ENCODE measurements at regions not wholly inside any gene's neighbourhood (a gene's known extent, or its start where the extent isn't known, plus 50 kb on each side); places are given as distances from the start of the nearest gene placed in this dataset.

- Histone ChIP-seq H3K27me3 (ENCODE audit: control insufficient read depth, insufficient read depth, low read length) (no peaks in the 10 kb centered on the region), H3K4me1 (ENCODE audit: control insufficient read depth, low read depth, low read length) (peaks cover 13% of the 10 kb centered on the region), H3K27ac (ENCODE audit: low read length) (no peak overlapping the region), H3K9me3 (ENCODE audit: control insufficient read depth, low read depth, low read length) (no peaks in the 10 kb centered on the region), H3K36me3 (ENCODE audit: control insufficient read depth, low read depth, low read length) (peaks cover 8% of the 10 kb centered on the region), H3K4me3 (ENCODE audit: low read length) (no peak overlapping the region), H3K9ac (ENCODE audit: low read length) (no peak overlapping the region)
Observed at GRCh38 chr1:65063025-65063424, 85.0 kb upstream of the AK4 start.

GRCh38 chr1:65064981-65065380 is 83.0 kb upstream of the AK4 start:
- Histone ChIP-seq H3K4me3 (ENCODE audit: low read length) (peak overlapping the region; percentile 92), H3K27me3 (ENCODE audit: control insufficient read depth, insufficient read depth, low read length) (no peaks in the 10 kb centered on the region), H3K4me1 (ENCODE audit: control insufficient read depth, low read depth, low read length) (peaks cover 24% of the 10 kb centered on the region), H3K36me3 (ENCODE audit: control insufficient read depth, low read depth, low read length) (no peaks in the 10 kb centered on the region), H3K9ac (ENCODE audit: low read length) (no peak overlapping the region), H3K9me3 (ENCODE audit: control insufficient read depth, low read depth, low read length) (no peaks in the 10 kb centered on the region), H3K27ac (ENCODE audit: low read length) (no peak overlapping the region)

- peaks cover 24% of the 10 kb centered on the region for H3K4me1 ChIP-seq (ENCODE audit: control insufficient read depth, low read depth, low read length)
- peak overlapping the region; percentile 92 for H3K4me3 ChIP-seq (ENCODE audit: low read length)
- no peaks in the 10 kb centered on the region for H3K9me3 ChIP-seq (ENCODE audit: control insufficient read depth, low read depth, low read length)
- peak overlapping the region; percentile 74 for H3K9ac ChIP-seq (ENCODE audit: low read length)
- no peaks in the 10 kb centered on the region for H3K36me3 ChIP-seq (ENCODE audit: control insufficient read depth, low read depth, low read length)
- H3K27ac ChIP-seq (ENCODE audit: low read length), result peak overlapping the region; percentile 12
- H3K27me3 ChIP-seq (ENCODE audit: control insufficient read depth, insufficient read depth, low read length), result no peaks in the 10 kb centered on the region
Observed at GRCh38 chr1:65065524-65066418, 82.2 kb upstream of the AK4 start.

GRCh38 chr1:65066419-65066765 is 81.6 kb upstream of the AK4 start:
- Histone ChIP-seq H3K36me3 (ENCODE audit: control insufficient read depth, low read depth, low read length) (no peaks in the 10 kb centered on the region), H3K4me1 (ENCODE audit: control insufficient read depth, low read depth, low read length) (peaks cover 24% of the 10 kb centered on the region), H3K4me3 (ENCODE audit: low read length) (peak overlapping the region; percentile 92), H3K27me3 (ENCODE audit: control insufficient read depth, insufficient read depth, low read length) (no peaks in the 10 kb centered on the region), H3K9ac (ENCODE audit: low read length) (peak overlapping the region; percentile 74), H3K9me3 (ENCODE audit: control insufficient read depth, low read depth, low read length) (no peaks in the 10 kb centered on the region), H3K27ac (ENCODE audit: low read length) (peak overlapping the region; percentile 12)

GRCh38 chr1:65066766-65067490 is 81.1 kb upstream of the AK4 start:
- no peaks in the 10 kb centered on the region for H3K9me3 ChIP-seq (ENCODE audit: control insufficient read depth, low read depth, low read length)
- H3K36me3 ChIP-seq (ENCODE audit: control insufficient read depth, low read depth, low read length), result no peaks in the 10 kb centered on the region
- H3K4me3 ChIP-seq (ENCODE audit: low read length), result peak overlapping the region; percentile 92
- H3K27ac ChIP-seq (ENCODE audit: low read length), result no peak overlapping the region
- H3K27me3 ChIP-seq (ENCODE audit: control insufficient read depth, insufficient read depth, low read length), result no peaks in the 10 kb centered on the region
- peak overlapping the region; percentile 74 for H3K9ac ChIP-seq (ENCODE audit: low read length)
- peaks cover 24% of the 10 kb centered on the region for H3K4me1 ChIP-seq (ENCODE audit: control insufficient read depth, low read depth, low read length)

GRCh38 chr1:65067491-65068201 is 80.4 kb upstream of the AK4 start:
- H3K4me3 ChIP-seq (ENCODE audit: low read length), result peak overlapping the region; percentile 67
- H3K4me1 ChIP-seq (ENCODE audit: control insufficient read depth, low read depth, low read length), result peaks cover 24% of the 10 kb centered on the region
- H3K27ac ChIP-seq (ENCODE audit: low read length), result peak overlapping the region; percentile 84
- H3K9ac ChIP-seq (ENCODE audit: low read length), result peak overlapping the region; percentile 92
- H3K9me3 ChIP-seq (ENCODE audit: control insufficient read depth, low read depth, low read length), result no peaks in the 10 kb centered on the region
- no peaks in the 10 kb centered on the region for H3K27me3 ChIP-seq (ENCODE audit: control insufficient read depth, insufficient read depth, low read length)
- no peaks in the 10 kb centered on the region for H3K36me3 ChIP-seq (ENCODE audit: control insufficient read depth, low read depth, low read length)

GRCh38 chr1:65068202-65069010 is 79.6 kb upstream of the AK4 start:
- Histone ChIP-seq H3K36me3 (ENCODE audit: control insufficient read depth, low read depth, low read length) (no peaks in the 10 kb centered on the region), H3K9me3 (ENCODE audit: control insufficient read depth, low read depth, low read length) (no peaks in the 10 kb centered on the region), H3K4me3 (ENCODE audit: low read length) (peak overlapping the region; percentile 67), H3K27ac (ENCODE audit: low read length) (peak overlapping the region; percentile 84), H3K9ac (ENCODE audit: low read length) (peak overlapping the region; percentile 92), H3K4me1 (ENCODE audit: control insufficient read depth, low read depth, low read length) (peaks cover 24% of the 10 kb centered on the region), H3K27me3 (ENCODE audit: control insufficient read depth, insufficient read depth, low read length) (no peaks in the 10 kb centered on the region)

GRCh38 chr1:65069011-65069565 is 78.9 kb upstream of the AK4 start:
- H3K4me3 ChIP-seq (ENCODE audit: low read length), result peak overlapping the region; percentile 67
- H3K27ac ChIP-seq (ENCODE audit: low read length), result no peak overlapping the region
- peak overlapping the region; percentile 92 for H3K9ac ChIP-seq (ENCODE audit: low read length)
- no peaks in the 10 kb centered on the region for H3K9me3 ChIP-seq (ENCODE audit: control insufficient read depth, low read depth, low read length)
- H3K36me3 ChIP-seq (ENCODE audit: control insufficient read depth, low read depth, low read length), result no peaks in the 10 kb centered on the region
- no peaks in the 10 kb centered on the region for H3K27me3 ChIP-seq (ENCODE audit: control insufficient read depth, insufficient read depth, low read length)
- H3K4me1 ChIP-seq (ENCODE audit: control insufficient read depth, low read depth, low read length), result peaks cover 24% of the 10 kb centered on the region

GRCh38 chr1:65072845-65073244 is 75.2 kb upstream of the AK4 start:
- peaks cover 11% of the 10 kb centered on the region for H3K4me1 ChIP-seq (ENCODE audit: control insufficient read depth, low read depth, low read length)
- no peak overlapping the region for H3K27ac ChIP-seq (ENCODE audit: low read length)
- H3K9me3 ChIP-seq (ENCODE audit: control insufficient read depth, low read depth, low read length), result no peaks in the 10 kb centered on the region
- H3K27me3 ChIP-seq (ENCODE audit: control insufficient read depth, insufficient read depth, low read length), result no peaks in the 10 kb centered on the region
- H3K4me3 ChIP-seq (ENCODE audit: low read length), result no peak overlapping the region
- H3K36me3 ChIP-seq (ENCODE audit: control insufficient read depth, low read depth, low read length), result no peaks in the 10 kb centered on the region
- H3K9ac ChIP-seq (ENCODE audit: low read length), result no peak overlapping the region

GRCh38 chr1:65075123-65075976 is 72.7 kb upstream of the AK4 start:
- no peaks in the 10 kb centered on the region for H3K9me3 ChIP-seq (ENCODE audit: control insufficient read depth, low read depth, low read length)
- H3K27me3 ChIP-seq (ENCODE audit: control insufficient read depth, insufficient read depth, low read length), result no peaks in the 10 kb centered on the region
- no peak overlapping the region for H3K9ac ChIP-seq (ENCODE audit: low read length)
- no peaks in the 10 kb centered on the region for H3K4me1 ChIP-seq (ENCODE audit: control insufficient read depth, low read depth, low read length)
- no peaks in the 10 kb centered on the region for H3K36me3 ChIP-seq (ENCODE audit: control insufficient read depth, low read depth, low read length)
- H3K4me3 ChIP-seq (ENCODE audit: low read length), result no peak overlapping the region
- H3K27ac ChIP-seq (ENCODE audit: low read length), result no peak overlapping the region
